DMS53 (cell line): ENCODE measurements at regions not wholly inside any gene's neighbourhood (a gene's known extent, or its start where the extent isn't known, plus 50 kb on each side); places are given as distances from the start of the nearest gene placed in this dataset.
"Not testable (repeated sequence)": the region's sequence is repeated elsewhere in the genome, so short reads cannot be mapped to it uniquely, and the experiment has no call there.

Source experiments
- DNase-seq: peaks from one replicate; lab custom pipeline; 2025; lab: John Stamatoyannopoulos, UW

- DNase-seq: peak; percentile 53
Measured at GRCh38 chr12:88893801-88894200, 313.5 kb upstream of the KITLG start.

GRCh38 chr12:88891434-88891833 lies 311.2 kb upstream of the KITLG start:
- DNase-seq: not testable (repeated sequence)

GRCh38 chr12:88889326-88890110 lies 309.2 kb upstream of the KITLG start:
- DNase-seq: no peak

GRCh38 chr12:88884600-88884999 lies 304.3 kb upstream of the KITLG start:
- no peak for DNase-seq

DNA sequence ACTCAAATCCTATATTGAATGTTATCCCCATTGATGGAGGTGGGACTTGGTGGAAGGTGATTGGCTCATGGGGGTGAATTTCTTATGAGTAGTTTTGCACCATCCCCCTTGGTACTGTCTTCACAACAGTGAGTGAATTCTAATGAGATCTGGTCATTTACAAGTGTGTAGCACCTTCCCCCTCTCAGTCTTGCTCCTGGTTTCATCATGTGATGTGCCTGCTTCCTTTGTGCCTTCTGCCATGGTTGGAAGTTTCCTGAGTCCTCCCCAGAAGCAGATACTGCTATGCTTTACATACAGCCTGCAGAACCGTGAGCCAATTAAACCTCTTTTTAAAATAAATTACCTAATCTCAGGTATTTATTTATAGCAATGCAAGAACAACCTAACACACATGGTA lies 302.4 kb upstream of the KITLG start:
- DNase-seq: no peak

DNA sequence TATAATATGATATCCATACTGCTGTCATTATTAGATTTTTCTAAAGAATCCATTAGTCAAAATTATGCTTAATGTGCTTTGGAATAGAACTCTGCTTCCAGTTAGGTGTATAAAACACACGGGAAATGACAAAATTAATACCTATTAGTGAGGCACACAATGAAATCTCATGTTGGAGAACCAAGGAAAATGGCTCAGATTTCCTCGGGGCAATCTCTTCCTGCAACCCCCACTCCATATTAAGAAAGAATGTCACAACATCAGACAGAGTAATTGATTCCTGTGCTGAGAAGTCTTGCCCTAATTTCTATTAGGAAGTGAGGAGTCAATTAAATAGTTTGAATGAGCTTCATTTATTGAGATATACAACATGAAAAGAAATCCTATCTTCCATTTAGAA lies 299.8 kb upstream of the KITLG start:
- DNase-seq: no peak

GRCh38 chr12:88878295-88878694 lies 298.0 kb upstream of the KITLG start:
- no peak for DNase-seq

DNA sequence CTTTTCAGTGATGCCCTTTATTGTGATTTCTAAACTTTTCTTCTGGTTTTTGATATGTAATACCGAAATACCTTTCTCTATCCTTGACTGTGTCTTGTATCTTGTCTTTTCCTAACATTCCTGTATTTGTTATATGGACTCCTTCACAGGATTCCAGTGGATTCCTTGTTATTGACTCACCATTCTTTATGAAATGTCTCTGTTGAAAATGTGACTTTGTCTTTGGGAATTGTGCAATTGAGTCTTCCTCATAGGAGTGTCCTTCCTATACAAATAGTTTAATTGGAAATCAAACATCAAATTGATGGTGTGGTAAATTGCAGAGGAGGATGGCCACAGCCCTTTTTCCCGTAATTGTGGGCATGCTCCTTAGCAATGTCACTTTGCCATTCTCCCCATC lies 296.6 kb upstream of the KITLG start:
- no peak for DNase-seq

- DNase-seq: no peak
Measured at GRCh38 chr12:88870000-88870737, 289.9 kb upstream of the KITLG start.

DNA sequence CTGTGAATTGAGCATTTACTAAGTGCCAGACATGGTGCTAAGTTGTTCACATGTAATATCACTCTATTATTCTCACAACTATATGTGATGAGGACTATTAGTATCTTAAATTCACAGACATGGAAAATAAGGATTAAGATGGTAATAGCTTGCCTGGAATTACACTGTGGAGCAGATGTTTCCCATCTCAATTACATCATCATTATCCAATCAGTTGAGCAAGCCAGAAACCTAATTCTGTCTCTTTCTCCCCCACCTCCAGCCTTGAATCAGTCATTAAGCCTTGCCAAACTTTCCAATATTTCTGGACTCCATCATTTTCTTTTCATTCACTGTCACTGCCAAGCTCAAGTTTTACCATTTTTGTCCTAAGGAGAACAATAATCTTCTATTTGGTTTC lies 287.8 kb upstream of the KITLG start:
- DNase-seq: no peak

DNA sequence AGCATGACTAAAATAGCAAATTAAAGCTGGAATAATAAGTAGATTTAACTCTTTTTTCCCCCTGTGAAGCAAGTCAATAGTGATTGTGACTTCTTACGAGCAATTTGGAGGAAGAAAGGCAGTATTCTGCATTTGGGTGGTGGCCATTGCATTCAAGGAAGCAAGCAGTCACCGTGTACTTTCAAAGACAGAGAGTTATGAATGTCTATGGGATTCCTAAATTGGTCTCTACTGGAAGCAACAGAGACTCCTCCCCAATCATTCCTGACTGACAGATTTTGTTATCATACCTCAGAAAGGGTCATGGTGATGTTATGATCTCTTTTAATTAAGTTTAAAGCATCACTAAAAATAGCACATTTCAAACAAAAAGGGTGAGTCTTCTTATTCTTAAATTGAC lies 287.2 kb upstream of the KITLG start:
- DNase-seq: no peak

GRCh38 chr12:88866881-88867280 lies 286.6 kb upstream of the KITLG start:
- DNase-seq: no peak

GRCh38 chr12:88865537-88865936 lies 285.3 kb upstream of the KITLG start:
- DNase-seq: no peak

DNA sequence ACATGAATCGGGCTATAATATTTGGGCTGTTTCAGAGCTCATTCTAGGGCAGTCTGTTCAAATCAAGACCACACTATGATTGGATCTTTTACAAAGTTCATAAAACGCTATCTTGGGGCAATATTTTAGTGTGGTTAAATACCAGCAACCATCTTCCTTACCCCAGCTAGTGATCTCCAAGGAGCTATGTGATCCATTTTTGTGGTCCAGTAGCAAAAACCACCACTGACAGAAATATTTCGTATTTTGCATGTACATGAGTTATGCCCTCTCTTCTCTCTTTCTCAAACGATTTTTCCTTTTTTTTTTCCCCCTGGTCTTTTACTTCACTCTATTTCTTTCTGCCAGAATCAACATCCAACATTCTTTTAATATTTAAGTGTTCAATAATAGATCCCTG lies 280.6 kb upstream of the KITLG start:
- no peak for DNase-seq

GRCh38 chr12:88856201-88856600 lies 275.9 kb upstream of the KITLG start:
- no peak for DNase-seq

- DNase-seq: no peak
Measured at GRCh38 chr12:88855301-88855700, 275.0 kb upstream of the KITLG start.

DNA sequence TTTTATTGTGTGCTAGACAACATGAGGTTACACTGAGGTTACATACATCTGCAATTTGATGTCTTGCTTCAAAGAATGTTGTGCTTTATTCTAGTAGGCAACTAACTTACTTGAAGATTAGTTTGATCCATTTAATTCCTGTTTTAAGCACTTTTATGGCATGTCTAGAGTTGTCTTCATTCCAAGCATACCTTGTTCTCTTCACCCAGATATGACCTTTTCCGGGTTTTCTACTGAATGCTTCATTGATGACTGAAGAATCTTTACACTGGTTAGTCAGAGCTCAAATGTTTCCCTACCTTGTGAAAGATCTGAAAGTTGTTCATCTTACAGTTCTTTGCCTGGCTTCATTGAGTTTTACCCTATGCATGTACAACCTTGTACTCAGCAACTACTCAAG lies 274.0 kb upstream of the KITLG start:
- peak; percentile 50 for DNase-seq

GRCh38 chr12:88847246-88847645 lies 267.0 kb upstream of the KITLG start:
- peak; percentile 76 for DNase-seq

- DNase-seq: no peak
Measured at GRCh38 chr12:88844426-88844825, 264.2 kb upstream of the KITLG start.

DNA sequence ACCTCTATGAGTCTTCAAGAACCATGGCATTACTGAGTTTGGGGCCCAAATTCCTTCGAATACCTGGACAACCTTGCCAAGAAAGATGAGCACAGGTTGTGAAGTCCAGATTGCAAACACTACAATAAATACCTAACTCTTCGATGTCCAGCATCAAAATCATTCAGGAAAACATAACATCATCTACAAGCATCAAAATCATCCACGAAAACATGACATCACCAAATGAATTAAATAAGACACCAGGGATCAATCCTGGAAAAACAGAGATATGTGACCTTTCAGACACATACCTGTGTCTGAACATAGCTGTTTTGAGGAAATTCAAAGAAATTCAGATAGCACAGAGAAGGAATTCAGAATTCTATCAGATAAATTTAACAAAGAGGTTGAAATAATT lies 262.0 kb upstream of the KITLG start:
- no peak for DNase-seq

GRCh38 chr12:88839486-88839885 lies 259.2 kb upstream of the KITLG start:
- no peak for DNase-seq

DNA sequence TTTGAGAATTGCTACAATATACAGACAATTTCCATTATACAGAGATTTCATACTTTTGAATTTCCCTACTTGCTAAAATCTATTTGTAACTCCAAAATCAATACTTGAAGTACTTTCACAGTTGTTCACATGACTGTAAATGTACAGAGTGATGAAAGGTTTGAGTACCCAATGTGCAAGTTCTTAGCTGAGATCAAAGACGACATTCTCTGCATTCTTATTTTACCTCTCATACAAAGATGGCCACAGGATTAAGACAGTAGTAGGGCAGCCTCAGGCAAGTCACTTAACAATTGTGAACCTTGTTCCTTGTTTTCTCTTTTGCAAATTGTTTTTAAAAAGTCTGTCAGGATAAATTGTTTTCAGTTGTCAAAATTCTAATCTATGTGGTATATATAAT lies 255.9 kb upstream of the KITLG start:
- no peak for DNase-seq

DNA sequence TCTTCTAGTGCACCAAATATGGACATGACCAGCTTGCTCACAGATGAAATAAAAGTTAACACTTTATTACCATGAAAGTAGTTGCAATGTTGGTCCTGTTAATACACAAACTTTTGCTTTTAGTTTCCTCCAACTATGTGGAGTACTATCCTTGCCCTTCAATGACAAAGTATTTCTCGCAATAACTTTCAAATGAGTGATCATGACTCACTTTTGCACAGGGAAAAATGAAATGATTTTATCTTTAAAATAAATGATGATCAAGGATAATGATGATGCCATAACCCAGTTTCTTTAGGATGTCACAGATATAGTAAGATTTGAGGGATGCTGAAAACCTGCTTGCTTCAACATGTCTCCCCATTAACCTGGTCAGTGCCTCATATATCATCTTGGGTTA lies 254.0 kb upstream of the KITLG start:
- no peak for DNase-seq

- no peak for DNase-seq
Measured at GRCh38 chr12:88833641-88834116, 253.4 kb upstream of the KITLG start.
